Sigmoid colon (tissue), 4 donors: ENCODE measurements at regions not wholly inside any gene's neighbourhood (a gene's known extent, or its start where the extent isn't known, plus 50 kb on each side); places are given as distances from the start of the nearest gene placed in this dataset.

Experiments used
- CTCF ChIP-seq, 4 experiments: fragments of 450-650 bp in 3 of 4; fragments of 200-600 bp in 1 of 4; IDR thresholded peaks; one replicate each; pipeline ENCODE4 v1.5.1; 2016 to 2019; ENCODE audit warnings: antibody characterized with exemption in 4 of 4, mild to moderate bottlenecking in 3 of 4, moderate library complexity in 2 of 4
- EP300 ChIP-seq, 4 donors: sonication (generic); formaldehyde crosslinking; IDR thresholded peaks; one replicate each; pipeline ENCODE4 v1.6.1; 2017; ENCODE audit warnings: antibody characterized with exemption in 4 of 4
- POLR2A ChIP-seq, 2 donors: fragments of 450-650 bp; IDR thresholded peaks; one replicate each; pipeline ENCODE4 v1.6.1; 2016; ENCODE audit warnings: antibody characterized with exemption in 2 of 2, mild to moderate bottlenecking in 2 of 2, moderate library complexity in 2 of 2

GRCh38 chr18:47654988-47655387 is 275.5 kb downstream of the SMAD2 start:
- TF ChIP-seq CTCF (IDR thresholded peaks at IDR 0.05) (no peak), EP300 (IDR thresholded peaks at IDR 0.05) (no peak), POLR2A (IDR thresholded peaks at IDR 0.05) (no peak)
